GM10266 (cell line): ENCODE measurements at regions not wholly inside any gene's neighbourhood (a gene's known extent, or its start where the extent isn't known, plus 50 kb on each side); places are given as distances from the start of the nearest gene placed in this dataset.

ENCODE experiments used
- DNase-seq: peaks from one replicate; pipeline ENCODE4 v3.0.0; 2012; ENCODE audit errors: extremely low spot score
- TF ChIP-seq, protein P1 (sequence below): IDR thresholded peaks from 2 replicates; pipeline ENCODE4 v1.5.1; 2012; ENCODE audit warnings: mild to moderate bottlenecking, low read depth; ENCODE audit not compliant: control insufficient read depth, insufficient read depth; ENCODE audit errors: missing control alignments

DNA sequence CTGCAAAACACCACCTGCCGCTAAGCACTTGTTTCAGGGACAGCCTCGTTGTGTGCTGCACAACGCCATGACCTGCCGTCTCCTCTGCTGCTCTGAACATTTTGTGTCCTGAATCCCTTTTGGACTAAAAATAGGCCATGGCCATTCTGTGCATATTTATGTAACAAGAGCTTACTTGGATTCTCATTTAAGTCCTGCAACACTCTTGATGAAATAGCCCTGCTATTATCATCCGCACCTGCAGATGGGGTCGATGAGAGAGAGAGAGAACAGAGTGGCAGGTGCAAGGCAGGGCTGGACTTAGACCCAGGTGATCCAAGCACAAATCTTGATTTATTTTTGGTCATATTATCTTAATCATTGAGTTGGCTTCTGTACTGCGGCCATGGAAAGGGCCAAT, 121.2 kb upstream of the PRKCQ start:
- TF ChIP-seq, protein P1, sequence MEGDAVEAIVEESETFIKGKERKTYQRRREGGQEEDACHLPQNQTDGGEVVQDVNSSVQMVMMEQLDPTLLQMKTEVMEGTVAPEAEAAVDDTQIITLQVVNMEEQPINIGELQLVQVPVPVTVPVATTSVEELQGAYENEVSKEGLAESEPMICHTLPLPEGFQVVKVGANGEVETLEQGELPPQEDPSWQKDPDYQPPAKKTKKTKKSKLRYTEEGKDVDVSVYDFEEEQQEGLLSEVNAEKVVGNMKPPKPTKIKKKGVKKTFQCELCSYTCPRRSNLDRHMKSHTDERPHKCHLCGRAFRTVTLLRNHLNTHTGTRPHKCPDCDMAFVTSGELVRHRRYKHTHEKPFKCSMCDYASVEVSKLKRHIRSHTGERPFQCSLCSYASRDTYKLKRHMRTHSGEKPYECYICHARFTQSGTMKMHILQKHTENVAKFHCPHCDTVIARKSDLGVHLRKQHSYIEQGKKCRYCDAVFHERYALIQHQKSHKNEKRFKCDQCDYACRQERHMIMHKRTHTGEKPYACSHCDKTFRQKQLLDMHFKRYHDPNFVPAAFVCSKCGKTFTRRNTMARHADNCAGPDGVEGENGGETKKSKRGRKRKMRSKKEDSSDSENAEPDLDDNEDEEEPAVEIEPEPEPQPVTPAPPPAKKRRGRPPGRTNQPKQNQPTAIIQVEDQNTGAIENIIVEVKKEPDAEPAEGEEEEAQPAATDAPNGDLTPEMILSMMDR: no peak
- DNase-seq: no peak

DNA sequence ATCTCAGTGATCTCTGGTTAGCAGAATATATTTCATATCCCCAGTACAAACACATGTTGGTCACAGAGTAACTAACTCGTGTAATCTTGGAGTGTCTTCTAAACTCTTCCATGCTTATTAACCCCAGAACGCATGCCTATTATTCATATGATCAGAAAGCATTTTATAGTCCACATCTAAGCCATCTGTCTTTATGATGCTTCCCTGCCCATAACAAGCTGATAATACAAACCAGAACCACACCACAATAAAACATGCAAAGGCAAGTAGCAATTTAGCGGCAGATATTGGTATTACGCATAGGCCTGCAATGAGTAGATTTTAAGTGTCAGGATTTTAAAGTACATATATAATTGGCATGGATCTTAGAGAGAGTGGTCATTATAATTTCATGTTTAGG, 120.0 kb upstream of the PRKCQ start:
- TF ChIP-seq, protein P1: no peak
- no peak for DNase-seq

DNA sequence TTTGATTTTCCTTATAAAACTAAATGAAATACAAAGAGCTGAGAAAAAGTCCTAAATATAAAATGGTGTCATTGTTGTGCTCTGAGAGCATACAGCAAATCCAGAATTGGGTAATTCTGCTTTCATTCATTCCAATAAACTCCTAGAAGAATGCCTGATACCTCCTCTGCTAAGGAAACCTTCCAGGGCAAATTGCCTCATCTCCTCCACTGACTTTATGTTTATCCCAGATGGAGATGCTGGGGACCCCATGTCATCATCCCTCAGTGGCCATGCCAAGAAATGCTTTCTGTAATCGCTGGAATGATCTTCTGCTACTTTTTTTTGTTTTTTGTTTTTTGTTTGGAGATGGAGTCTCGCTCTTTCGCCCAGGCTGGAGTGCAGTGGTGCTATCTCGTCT, 119.3 kb upstream of the PRKCQ start:
- TF ChIP-seq, protein P1: no peak
- no peak for DNase-seq

DNA sequence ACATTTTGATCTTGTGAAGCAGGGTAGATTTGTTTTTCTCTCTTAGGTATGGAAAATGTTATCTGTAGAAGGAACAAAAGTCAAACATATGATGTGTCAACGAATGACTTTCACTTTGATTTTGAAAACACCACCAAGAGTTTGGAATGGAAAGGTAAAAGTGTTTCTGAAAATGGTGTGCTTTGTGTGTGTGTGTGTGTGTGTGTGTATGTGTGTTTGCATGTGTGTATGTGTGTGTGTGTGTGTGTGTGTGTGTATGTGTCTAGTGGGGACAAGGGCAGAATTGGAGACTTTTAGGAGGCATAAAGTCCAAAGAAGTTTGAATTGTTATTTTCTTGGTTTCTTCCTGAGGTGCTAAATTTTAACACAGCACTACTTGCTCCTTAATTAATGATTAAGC, 115.4 kb upstream of the PRKCQ start:
- DNase-seq: no peak
- TF ChIP-seq, protein P1: no peak

DNA sequence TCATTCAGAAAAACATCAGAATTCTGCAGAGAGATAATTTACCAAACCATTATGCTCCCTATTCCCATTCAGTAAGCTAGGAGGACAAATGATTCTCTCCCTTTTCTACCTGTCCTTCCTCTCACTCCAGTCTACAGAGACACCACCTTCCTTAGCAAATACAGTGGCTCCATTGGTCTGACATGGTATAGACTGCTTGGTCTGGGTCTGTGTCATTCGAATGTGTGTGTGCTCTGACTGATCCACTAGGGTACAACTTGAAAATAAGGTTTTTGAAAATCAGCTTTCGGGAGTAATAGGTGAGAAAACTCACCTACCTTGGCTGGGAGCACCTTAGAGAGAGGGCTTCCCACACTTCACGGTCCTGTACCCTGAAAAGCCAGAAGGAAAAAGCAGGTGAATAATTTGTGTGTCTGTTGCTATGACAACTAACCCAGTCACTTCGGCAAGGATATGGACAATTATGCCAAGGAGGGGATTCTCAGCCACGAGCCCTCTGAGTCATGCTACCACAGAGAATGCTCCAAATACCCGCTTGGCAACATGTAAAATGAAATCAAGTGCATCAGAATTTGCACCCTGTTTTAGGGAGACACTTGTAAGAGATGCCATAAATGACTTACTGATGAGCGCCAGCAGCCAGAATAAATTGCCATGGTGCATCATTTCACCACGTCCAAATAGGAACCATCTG, 114.5 kb upstream of the PRKCQ start:
- DNase-seq: no peak
- TF ChIP-seq, protein P1: no peak

DNA sequence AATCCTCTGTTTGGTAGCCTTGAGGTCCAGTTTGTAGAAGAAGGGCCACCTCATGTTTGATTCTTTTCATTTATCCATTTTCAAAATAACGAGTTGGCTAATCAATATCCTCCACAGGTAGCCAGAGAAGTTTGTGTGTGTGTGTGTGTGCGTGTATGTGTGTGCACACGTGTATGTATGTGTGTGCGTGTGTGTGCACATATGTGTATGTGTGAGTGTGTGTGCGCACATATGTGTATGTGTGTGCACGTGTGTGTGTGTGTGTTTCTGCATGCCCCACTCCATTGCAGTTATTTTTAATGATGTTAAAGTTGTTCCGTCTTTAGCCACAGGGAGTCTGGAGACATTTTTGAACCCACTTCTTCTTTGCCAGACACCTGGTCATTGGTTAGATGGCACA, 112.8 kb upstream of the PRKCQ start:
- no peak for DNase-seq

DNA sequence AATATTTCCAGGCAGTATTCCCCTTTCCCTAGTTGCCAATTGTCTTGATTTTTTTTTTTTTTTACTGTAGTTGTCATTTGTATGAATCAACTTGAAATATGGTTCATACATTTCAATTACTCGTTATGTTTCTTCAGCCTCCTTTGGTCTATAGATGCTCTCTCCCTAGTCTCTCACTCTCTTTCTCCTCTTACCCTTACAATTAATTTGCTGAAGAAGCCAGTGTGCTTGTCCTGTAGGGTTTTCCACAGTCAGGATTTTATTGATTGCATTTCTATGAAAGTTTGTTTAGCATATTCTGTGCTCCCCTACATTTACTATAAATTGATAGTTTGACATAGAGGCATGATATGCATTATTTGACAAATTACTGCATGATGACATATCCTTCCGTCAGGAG, 112.0 kb upstream of the PRKCQ start:
- no peak for DNase-seq
- TF ChIP-seq, protein P1: no peak

More for the DNA sequence above, 112.8 kb upstream of the PRKCQ start:
- TF ChIP-seq, protein P1: no peak
